ENCODE measurements at regions not wholly inside any gene's neighbourhood (a gene's known extent, or its start where the extent isn't known, plus 50 kb on each side); places are given as distances from the start of the nearest gene placed in this dataset.

- H3K4me3 ChIP-seq (ENCODE audit: low read depth, low read length), result no peak overlapping the region
- TF ChIP-seq CTCF (IDR thresholded peaks at IDR 0.05; ENCODE audit: insufficient read depth, low read depth, low read length), result no peak
- no peak for DNase-seq (ENCODE audit: low read depth)
Observed at GRCh38 chr9:86513429-86513828, 159.2 kb upstream of the TUT7 start.

GRCh38 chr9:86512929-86513328 is 158.7 kb upstream of the TUT7 start:
- H3K4me3 ChIP-seq (ENCODE audit: low read depth, low read length), result no peak overlapping the region
- TF ChIP-seq CTCF (IDR thresholded peaks at IDR 0.05; ENCODE audit: insufficient read depth, low read depth, low read length), result no peak
- no peak for DNase-seq (ENCODE audit: low read depth)

- DNase-seq (ENCODE audit: low read depth), result no peak
- H3K4me3 ChIP-seq (ENCODE audit: low read depth, low read length), result no peak overlapping the region
- no peak for TF ChIP-seq CTCF (IDR thresholded peaks at IDR 0.05; ENCODE audit: insufficient read depth, low read depth, low read length)
Observed at GRCh38 chr9:86511614-86512360, 157.6 kb upstream of the TUT7 start.

GRCh38 chr9:86508208-86508903 is 154.1 kb upstream of the TUT7 start:
- DNase-seq (ENCODE audit: low read depth), result no peak
- no peak for TF ChIP-seq CTCF (IDR thresholded peaks at IDR 0.05; ENCODE audit: insufficient read depth, low read depth, low read length)
- H3K4me3 ChIP-seq (ENCODE audit: low read depth, low read length), result no peak overlapping the region

GRCh38 chr9:86507212-86507630 is 153.0 kb upstream of the TUT7 start:
- no peak for TF ChIP-seq CTCF (IDR thresholded peaks at IDR 0.05; ENCODE audit: insufficient read depth, low read depth, low read length)
- no peak for DNase-seq (ENCODE audit: low read depth)
- no peak overlapping the region for H3K4me3 ChIP-seq (ENCODE audit: low read depth, low read length)

- TF ChIP-seq CTCF (IDR thresholded peaks at IDR 0.05; ENCODE audit: insufficient read depth, low read depth, low read length), result no peak
- H3K4me3 ChIP-seq (ENCODE audit: low read depth, low read length), result no peak overlapping the region
- no peak for DNase-seq (ENCODE audit: low read depth)
Observed at GRCh38 chr9:86503942-86504341, 149.7 kb upstream of the TUT7 start.

Data from fibroblast of villous mesenchyme (primary cell).